Right ventricle myocardium inferior (tissue), 1 donor: ENCODE measurements at regions not wholly inside any gene's neighbourhood (a gene's known extent, or its start where the extent isn't known, plus 50 kb on each side); places are given as distances from the start of the nearest gene placed in this dataset.

Experiments
- ATAC-seq: fragments of 200-7000 bp; cut with Tn5 transposase; one replicate; pipeline ENCODE4 v1.9.1; 2020; ENCODE audit warnings: mild to moderate bottlenecking, moderate library complexity
- DNase-seq: peaks from one replicate; pipeline ENCODE4 v3.0.0; 2021; ENCODE audit errors: missing footprints
- intact Hi-C: fragments of 100-400 bp; cut with DNase I; formaldehyde crosslinking; loops from one replicate; pipeline ENCODE4 v1.11.0; 2022
- donor health status: DM: no; HTN: yes; CAD: no; lungs with severe emphysema.

- DNase-seq (no peak), ATAC-seq (no peak)
- intact Hi-C loops = no loop called here
These were observed 229.2 kb downstream of the C1D start for GRCh38 chr2:67833632-67834031.

GRCh38 chr2:67834482-67834881 lies 228.3 kb downstream of the C1D start:
- no peak for DNase-seq
- intact Hi-C loops = no loop called here
- ATAC-seq = no peak

GRCh38 chr2:67835266-67835665 lies 227.5 kb downstream of the C1D start:
- ATAC-seq (no peak), DNase-seq (no peak)
- intact Hi-C loops = loop anchor here (5.0 kb wide), 1 partner anchor 163 kb away; no protein-coding TSS in a partner anchor

GRCh38 chr2:67836866-67837265 lies 225.9 kb downstream of the C1D start:
- DNase-seq (no peak), ATAC-seq (no peak)
- intact Hi-C loops = loop anchor here (5.0 kb wide), 1 partner anchor 165 kb away; no protein-coding TSS in a partner anchor

- DNase-seq (no peak), ATAC-seq (no peak)
- intact Hi-C loops = loop anchor here (5.0 kb wide), 1 partner anchor 166 kb away; no protein-coding TSS in a partner anchor
These were observed 224.6 kb downstream of the C1D start for GRCh38 chr2:67838205-67838604.

- no peak for DNase-seq
- intact Hi-C loops = loop anchor here (5.0 kb wide), 1 partner anchor 167 kb away; no protein-coding TSS in a partner anchor
- ATAC-seq = no peak
These were observed 223.6 kb downstream of the C1D start for GRCh38 chr2:67839242-67839641.

GRCh38 chr2:67839668-67840067 lies 223.1 kb downstream of the C1D start:
- ATAC-seq = no peak
- intact Hi-C loops = loop anchor here (2.0 to 10.0 kb wide), 7 partner anchors 167 to 1407 kb away; no protein-coding TSS in a partner anchor
- no peak for DNase-seq

- ATAC-seq = peak; percentile 96
- intact Hi-C loops = loop anchor here (2.0 to 10.0 kb wide), 6 partner anchors 190 to 1408 kb away; no protein-coding TSS in a partner anchor
These were observed 222.2 kb downstream of the C1D start for GRCh38 chr2:67840460-67841068.

GRCh38 chr2:67841711-67842110 lies 221.1 kb downstream of the C1D start:
- intact Hi-C loops = loop anchor here (2.0 to 10.0 kb wide), 6 partner anchors 191 to 1409 kb away; no protein-coding TSS in a partner anchor
- DNase-seq (no peak), ATAC-seq (no peak)

More at GRCh38 chr2:67840460-67841068, 222.2 kb downstream of the C1D start:
- peak; percentile 70 for DNase-seq

GRCh38 chr2:67842375-67842959 lies 220.3 kb downstream of the C1D start:
- intact Hi-C loops = loop anchor here (5.0 to 10.0 kb wide), 5 partner anchors 192 to 1410 kb away; no protein-coding TSS in a partner anchor
- no peak for DNase-seq
- no peak for ATAC-seq

- ATAC-seq (no peak), DNase-seq (no peak)
- intact Hi-C loops = loop anchor here (5.0 to 10.0 kb wide), 5 partner anchors 191 to 1412 kb away; no protein-coding TSS in a partner anchor
These were observed 218.7 kb downstream of the C1D start for GRCh38 chr2:67844024-67844540.

GRCh38 chr2:67845621-67846369 lies 217.0 kb downstream of the C1D start:
- no peak for ATAC-seq
- no peak for DNase-seq
- intact Hi-C loops = loop anchor here (10.0 kb wide), 2 partner anchors 189 to 391 kb away; no protein-coding TSS in a partner anchor

GRCh38 chr2:67846370-67847070 lies 216.3 kb downstream of the C1D start:
- intact Hi-C loops = loop anchor here (10.0 kb wide), 2 partner anchors 188 to 392 kb away; no protein-coding TSS in a partner anchor
- ATAC-seq = peak; percentile 87
- peak; percentile 75 for DNase-seq

GRCh38 chr2:67848551-67849285 lies 214.1 kb downstream of the C1D start:
- intact Hi-C loops = loop anchor here (10.0 kb wide), 2 partner anchors 186 to 394 kb away; no protein-coding TSS in a partner anchor
- DNase-seq = no peak
- ATAC-seq = no peak

- no peak for ATAC-seq
- intact Hi-C loops = no loop called here
- no peak for DNase-seq
These were observed 211.8 kb downstream of the C1D start for GRCh38 chr2:67851016-67851415.

GRCh38 chr2:67851956-67852824 lies 210.6 kb downstream of the C1D start:
- DNase-seq (no peak), ATAC-seq (no peak)
- intact Hi-C loops = no loop called here
